ENCODE measurements at regions not wholly inside any gene's neighbourhood (a gene's known extent, or its start where the extent isn't known, plus 50 kb on each side); places are given as distances from the start of the nearest gene placed in this dataset.
"Not testable (repeated sequence)": the region's sequence is repeated elsewhere in the genome, so short reads cannot be mapped to it uniquely, and the experiment has no call there.

DNA sequence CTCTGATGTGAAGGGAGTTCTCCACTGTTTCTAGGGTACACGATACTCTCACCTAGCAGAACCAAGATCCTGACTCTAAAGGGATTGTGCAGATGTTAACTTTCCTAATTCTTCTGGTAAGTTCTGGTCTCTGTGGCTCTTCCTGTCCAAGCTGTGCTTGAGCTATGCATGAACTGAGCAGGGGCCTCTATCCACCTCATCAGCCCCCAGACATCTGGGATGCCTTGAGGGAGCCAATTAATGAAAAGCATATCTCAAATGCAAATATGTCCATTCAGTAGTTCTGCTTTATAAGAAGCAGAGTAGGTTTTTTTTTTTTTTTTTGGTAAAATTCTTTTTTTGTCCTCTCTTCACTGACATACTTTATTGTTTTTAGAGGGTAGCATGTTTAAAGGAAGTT is 89.6 kb downstream of the POLR2M start:
- 87 to 100% methylated on average over 1 of the region's 1 CpG for WGBS, 2 donors
- H3K4me1 ChIP-seq, result peaks cover 0 to 6% (median 1%) of the 10 kb centered on the region in 4 donors
- no peak for DNase-seq (ENCODE audit: low spot score in 2 of 2)
- H3K36me3 ChIP-seq, result no peaks in the 10 kb centered on the region
- no peak overlapping the region for H3K4me3 ChIP-seq
- TF ChIP-seq, protein P1, sequence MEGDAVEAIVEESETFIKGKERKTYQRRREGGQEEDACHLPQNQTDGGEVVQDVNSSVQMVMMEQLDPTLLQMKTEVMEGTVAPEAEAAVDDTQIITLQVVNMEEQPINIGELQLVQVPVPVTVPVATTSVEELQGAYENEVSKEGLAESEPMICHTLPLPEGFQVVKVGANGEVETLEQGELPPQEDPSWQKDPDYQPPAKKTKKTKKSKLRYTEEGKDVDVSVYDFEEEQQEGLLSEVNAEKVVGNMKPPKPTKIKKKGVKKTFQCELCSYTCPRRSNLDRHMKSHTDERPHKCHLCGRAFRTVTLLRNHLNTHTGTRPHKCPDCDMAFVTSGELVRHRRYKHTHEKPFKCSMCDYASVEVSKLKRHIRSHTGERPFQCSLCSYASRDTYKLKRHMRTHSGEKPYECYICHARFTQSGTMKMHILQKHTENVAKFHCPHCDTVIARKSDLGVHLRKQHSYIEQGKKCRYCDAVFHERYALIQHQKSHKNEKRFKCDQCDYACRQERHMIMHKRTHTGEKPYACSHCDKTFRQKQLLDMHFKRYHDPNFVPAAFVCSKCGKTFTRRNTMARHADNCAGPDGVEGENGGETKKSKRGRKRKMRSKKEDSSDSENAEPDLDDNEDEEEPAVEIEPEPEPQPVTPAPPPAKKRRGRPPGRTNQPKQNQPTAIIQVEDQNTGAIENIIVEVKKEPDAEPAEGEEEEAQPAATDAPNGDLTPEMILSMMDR (IDR thresholded peaks at IDR 0.05), result no peak
- TF ChIP-seq EP300 (IDR thresholded peaks at IDR 0.05) (no peak), POLR2A (IDR thresholded peaks at IDR 0.05) (no peak)
- no peak overlapping the region for H3K27ac ChIP-seq
- H3K27me3 ChIP-seq, result no peaks in the 10 kb centered on the region
- no peaks in the 10 kb centered on the region for H3K9me3 ChIP-seq

DNA sequence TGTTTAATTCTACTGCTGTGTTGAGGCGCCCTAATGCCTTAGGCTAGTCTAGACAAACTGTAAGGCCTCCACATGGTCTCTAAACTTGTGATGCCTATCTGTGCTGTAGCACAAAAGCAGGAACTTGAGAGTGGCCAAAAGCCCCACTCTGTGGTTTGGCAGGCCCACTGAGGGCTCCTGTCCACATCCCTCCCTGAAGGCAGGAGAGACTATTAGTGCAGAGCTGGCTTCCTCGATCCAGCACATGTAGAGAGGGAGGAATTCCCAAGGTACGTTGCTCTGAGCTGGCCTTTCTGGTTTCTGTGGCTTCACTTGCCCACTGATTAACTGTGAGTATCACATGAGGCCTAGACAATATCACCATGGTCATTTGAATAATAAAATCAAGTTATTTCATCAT is 90.6 kb downstream of the POLR2M start:
- DNase-seq (ENCODE audit: low spot score in 2 of 2), result no peak
- Histone ChIP-seq H3K9me3 (no peaks in the 10 kb centered on the region), H3K4me1 (peaks cover 0 to 6% (median 1%) of the 10 kb centered on the region in 4 donors), H3K36me3 (no peaks in the 10 kb centered on the region), H3K27me3 (no peaks in the 10 kb centered on the region), H3K27ac (no peak overlapping the region), H3K4me3 (no peak overlapping the region)
- TF ChIP-seq EP300 (IDR thresholded peaks at IDR 0.05) (no peak), POLR2A (IDR thresholded peaks at IDR 0.05) (no peak)
- TF ChIP-seq, protein P1 (IDR thresholded peaks at IDR 0.05), result no peak
- 67 to 77% methylated on average over 3 of the region's 3 CpGs for WGBS, 2 donors

DNA sequence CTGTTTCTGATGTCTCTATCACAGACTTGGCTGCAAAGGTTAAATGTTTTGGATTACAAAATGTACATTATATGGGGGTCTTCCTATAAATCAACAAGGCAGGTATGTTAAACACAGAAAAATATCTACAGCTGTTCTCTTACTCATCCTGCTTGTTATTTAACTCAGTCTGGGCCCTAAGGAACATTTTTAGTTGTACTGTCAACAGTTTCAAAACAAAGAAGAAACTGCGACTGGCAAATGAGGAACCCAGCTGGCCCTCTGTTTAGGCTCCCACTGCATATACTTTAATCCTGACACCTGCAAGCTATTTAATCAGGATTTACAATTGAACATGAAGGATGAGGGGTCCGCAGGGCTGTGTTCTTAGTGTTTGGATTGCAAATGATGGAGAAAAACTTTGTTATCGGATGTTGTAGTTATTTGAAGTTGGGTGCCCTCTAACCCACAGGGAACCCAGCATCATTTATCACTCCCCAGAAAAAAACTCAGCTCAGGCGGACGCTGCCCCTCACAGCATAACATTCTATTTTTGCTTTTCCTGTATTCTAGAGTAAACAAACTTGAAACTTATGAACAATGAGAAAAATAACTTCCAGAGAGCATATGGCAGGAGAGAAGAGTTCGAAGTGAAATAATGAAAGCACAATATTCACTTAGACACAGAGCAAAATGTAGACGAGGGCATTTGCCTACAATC is 91.2 kb downstream of the POLR2M start:
- Histone ChIP-seq H3K27me3 (no peaks in the 10 kb centered on the region), H3K9me3 (no peaks in the 10 kb centered on the region), H3K4me1 (peaks cover 0 to 6% (median 1%) of the 10 kb centered on the region in 4 donors), H3K4me3 (no peak overlapping the region), H3K36me3 (no peaks in the 10 kb centered on the region), H3K27ac (no peak overlapping the region)
- TF ChIP-seq EP300 (IDR thresholded peaks at IDR 0.05) (no peak), POLR2A (IDR thresholded peaks at IDR 0.05) (no peak)
- TF ChIP-seq, protein P1 (IDR thresholded peaks at IDR 0.05), result no peak
- no peak for DNase-seq (ENCODE audit: low spot score in 2 of 2)
- 63 to 65% methylated on average over 7 of the region's 7 CpGs for WGBS, 2 donors

DNA sequence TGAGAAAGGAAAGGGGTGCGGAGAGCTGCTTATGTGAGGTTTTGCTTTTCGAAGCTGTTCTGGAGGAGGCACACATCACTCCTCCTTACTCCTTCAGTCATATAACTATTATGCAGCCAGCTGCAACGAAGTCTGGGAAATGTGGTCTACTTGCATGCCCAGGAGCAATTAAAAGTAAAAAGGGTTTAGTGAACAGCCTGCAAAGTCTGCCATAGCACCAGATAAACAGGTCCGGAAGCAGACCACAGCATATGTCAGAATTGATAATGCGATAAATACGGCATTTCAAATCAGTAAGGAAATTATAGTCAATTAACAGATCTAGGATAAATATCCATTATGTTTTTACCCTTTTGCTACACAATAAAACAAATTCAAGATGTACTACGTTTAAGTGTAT is 99.5 kb downstream of the POLR2M start:
- Histone ChIP-seq H3K36me3 (no peaks in the 10 kb centered on the region), H3K27me3 (no peaks in the 10 kb centered on the region), H3K4me1 (no peaks in the 10 kb centered on the region), H3K4me3 (no peak overlapping the region), H3K27ac (no peak overlapping the region), H3K9me3 (peaks cover 0 to 5% (median 0%) of the 10 kb centered on the region in 4 donors)
- no peak for TF ChIP-seq POLR2A (IDR thresholded peaks at IDR 0.05)
- TF ChIP-seq, protein P1 (IDR thresholded peaks at IDR 0.05), result no peak
- TF ChIP-seq EP300 (IDR thresholded peaks at IDR 0.05), result no peak
- WGBS, 2 donors, result 79 to 82% methylated on average over 7 of the region's 7 CpGs
- no peak for DNase-seq (ENCODE audit: low spot score in 2 of 2)

DNA sequence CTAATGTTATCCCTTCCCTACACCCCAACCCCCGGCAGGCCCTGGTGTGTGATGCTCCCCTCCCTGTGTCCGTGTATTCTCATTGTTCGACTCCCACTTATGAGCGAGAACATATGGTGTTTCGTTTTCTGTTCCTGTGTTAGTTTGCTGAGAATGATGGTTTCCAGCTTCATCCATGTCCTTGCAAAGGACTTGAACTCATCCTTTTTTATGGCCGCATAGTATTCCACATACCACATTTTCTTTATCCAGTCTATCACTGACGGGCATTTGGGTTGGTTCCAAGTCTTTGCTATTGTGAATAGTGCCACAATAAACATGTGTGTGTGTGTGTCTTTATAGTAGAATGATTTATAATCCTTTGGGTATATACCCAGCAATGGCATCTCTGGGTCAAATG is 102.8 kb downstream of the POLR2M start:
- H3K27me3 ChIP-seq; H3K27ac ChIP-seq; H3K9me3 ChIP-seq; DNase-seq (ENCODE audit: low spot score in 2 of 2); H3K36me3 ChIP-seq; H3K4me1 ChIP-seq; H3K4me3 ChIP-seq: not testable (repeated sequence)
- WGBS, 2 donors, result 93 to 96% methylated on average over 7 of the region's 7 CpGs

Data from tibial nerve (tissue), 4 donors.